ENCODE measurements at regions not wholly inside any gene's neighbourhood (a gene's known extent, or its start where the extent isn't known, plus 50 kb on each side); places are given as distances from the start of the nearest gene placed in this dataset.
"Not testable (repeated sequence)": the region's sequence is repeated elsewhere in the genome, so short reads cannot be mapped to it uniquely, and the experiment has no call there.

DNA sequence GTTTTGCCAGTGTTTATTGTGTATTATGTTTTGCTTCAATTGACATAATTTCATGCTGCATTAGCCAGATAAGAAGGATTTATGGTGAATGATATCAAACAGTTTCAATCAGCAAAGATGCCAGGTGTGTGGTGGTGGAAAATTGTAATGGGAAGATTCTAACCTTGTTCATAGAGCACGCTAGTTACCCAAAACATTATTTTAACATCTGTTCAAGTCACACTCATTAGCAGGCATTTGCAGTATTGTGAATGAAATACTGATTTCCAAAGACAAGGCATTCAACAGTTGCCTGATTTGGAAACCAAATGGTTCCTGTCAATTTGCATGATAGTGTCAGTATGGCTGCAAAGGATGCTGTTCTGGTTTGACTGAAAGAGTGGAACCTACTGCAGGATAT is 129.7 kb downstream of the EPC1 start:
- no peak for DNase-seq (ENCODE audit: low read depth)

DNA sequence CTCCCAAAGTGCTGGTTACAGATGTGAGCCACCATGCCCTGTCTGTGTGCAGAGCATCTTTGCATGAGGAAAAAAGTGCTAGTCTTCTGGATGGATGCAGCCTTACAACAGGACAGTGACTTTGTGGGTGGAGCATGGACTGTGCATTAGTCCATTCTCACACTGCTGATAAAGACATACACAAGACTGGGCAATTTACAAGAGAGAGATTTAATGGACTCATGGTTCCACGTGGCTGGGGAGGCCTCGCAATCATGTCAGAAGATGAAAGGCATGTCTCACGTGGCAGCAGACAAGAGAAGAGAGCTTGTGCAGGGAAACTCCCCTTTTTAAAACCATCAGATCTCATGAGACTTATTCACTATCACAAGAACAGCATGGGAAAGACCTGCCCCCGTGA is 133.1 kb downstream of the EPC1 start:
- not testable (repeated sequence) for DNase-seq (ENCODE audit: low read depth)

GRCh38 chr10:32211046-32211363 is 136.0 kb downstream of the EPC1 start:
- DNase-seq (ENCODE audit: low read depth) = no peak

GRCh38 chr10:32210306-32211045 is 136.5 kb downstream of the EPC1 start:
- no peak for DNase-seq (ENCODE audit: low read depth)

GRCh38 chr10:32208005-32208404 is 139.0 kb downstream of the EPC1 start:
- not testable (repeated sequence) for DNase-seq (ENCODE audit: low read depth)

GRCh38 chr10:32207544-32207943 is 139.4 kb downstream of the EPC1 start:
- DNase-seq (ENCODE audit: low read depth) = no peak

GRCh38 chr10:32205670-32206069 is 141.3 kb downstream of the EPC1 start:
- DNase-seq (ENCODE audit: low read depth) = no peak

GRCh38 chr10:32204606-32205005 is 142.4 kb downstream of the EPC1 start:
- DNase-seq (ENCODE audit: low read depth) = no peak

GRCh38 chr10:32199714-32200394 is 143.6 kb upstream of the KIF5B start:
- DNase-seq (ENCODE audit: low read depth) = no peak

- no peak for DNase-seq (ENCODE audit: low read depth)
Observed at GRCh38 chr10:32197423-32197822, 141.2 kb upstream of the KIF5B start.

DNA sequence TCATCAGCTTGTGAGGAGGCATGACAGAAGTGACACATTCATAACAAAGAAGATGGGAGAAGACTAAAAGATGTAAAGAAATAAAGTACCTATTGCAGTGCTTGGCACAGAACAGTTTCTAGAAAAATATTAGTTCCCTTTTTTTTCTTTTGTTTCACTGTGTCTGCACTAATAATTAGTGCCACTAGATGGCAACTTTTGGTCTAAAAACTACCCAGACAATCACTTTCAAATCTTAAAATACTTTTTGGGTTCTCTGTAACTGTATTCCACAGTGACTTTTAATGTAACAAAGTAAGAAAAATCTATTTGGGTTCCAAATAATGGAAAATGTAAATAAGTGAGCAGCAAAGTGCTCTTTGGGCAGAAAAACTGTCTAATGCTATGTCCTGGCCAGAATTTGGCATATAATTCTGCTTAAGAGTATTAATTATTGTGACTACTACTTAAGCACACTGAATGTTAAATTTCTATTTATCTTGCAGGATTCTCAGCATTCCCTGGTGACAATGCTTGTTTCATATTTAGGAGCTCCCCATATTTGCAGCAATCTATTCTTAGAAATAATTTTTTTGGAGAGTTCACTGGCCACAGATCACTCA is 134.8 kb upstream of the KIF5B start:
- DNase-seq (ENCODE audit: low read depth) = no peak

GRCh38 chr10:32189400-32190084 is 133.3 kb upstream of the KIF5B start:
- DNase-seq (ENCODE audit: low read depth) = no peak

DNA sequence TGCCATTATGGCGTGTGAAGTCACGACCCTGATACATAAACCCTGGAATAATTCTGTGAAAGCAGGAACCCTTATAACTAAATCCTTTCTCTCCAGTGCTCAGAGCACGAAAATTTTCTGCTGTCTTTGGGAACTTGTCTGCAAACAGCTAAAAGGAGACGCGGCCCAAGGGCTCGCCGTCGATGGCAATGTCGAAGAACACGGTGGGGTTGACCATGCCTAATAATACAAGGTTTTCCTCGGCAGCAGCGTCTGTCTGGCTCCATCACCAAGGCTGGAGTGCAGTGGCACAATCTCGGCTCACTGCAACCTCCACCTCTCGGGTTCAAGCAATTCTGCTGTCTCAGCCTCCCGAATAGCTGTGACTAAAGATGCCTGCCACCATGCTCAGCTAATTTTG is 132.4 kb upstream of the KIF5B start:
- not testable (repeated sequence) for DNase-seq (ENCODE audit: low read depth)

- no peak for DNase-seq (ENCODE audit: low read depth)
Observed at GRCh38 chr10:32187686-32188085, 131.5 kb upstream of the KIF5B start.

GRCh38 chr10:32183652-32184051 is 127.4 kb upstream of the KIF5B start:
- not testable (repeated sequence) for DNase-seq (ENCODE audit: low read depth)

DNA sequence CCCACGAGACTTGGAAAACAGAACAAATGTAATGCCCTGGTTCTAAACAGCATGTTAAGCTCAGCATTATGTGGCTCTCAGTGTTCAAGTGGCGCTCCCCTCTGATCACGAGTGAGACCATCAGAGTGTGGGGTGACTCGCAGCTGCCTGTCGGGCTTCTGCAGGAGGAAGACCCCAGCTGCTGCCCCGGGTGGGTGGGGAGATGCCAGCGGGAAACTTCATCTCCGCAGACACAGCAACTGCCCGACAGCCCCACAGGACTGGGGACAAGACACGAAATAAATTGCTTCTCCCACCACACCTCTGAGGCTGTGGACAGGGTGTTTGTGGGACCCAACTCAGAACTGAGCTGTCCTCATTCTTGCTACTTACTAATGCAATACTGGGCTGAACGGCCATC is 126.3 kb upstream of the KIF5B start:
- no peak for DNase-seq (ENCODE audit: low read depth)

GRCh38 chr10:32180390-32181280 is 124.4 kb upstream of the KIF5B start:
- DNase-seq (ENCODE audit: low read depth) = no peak

DNA sequence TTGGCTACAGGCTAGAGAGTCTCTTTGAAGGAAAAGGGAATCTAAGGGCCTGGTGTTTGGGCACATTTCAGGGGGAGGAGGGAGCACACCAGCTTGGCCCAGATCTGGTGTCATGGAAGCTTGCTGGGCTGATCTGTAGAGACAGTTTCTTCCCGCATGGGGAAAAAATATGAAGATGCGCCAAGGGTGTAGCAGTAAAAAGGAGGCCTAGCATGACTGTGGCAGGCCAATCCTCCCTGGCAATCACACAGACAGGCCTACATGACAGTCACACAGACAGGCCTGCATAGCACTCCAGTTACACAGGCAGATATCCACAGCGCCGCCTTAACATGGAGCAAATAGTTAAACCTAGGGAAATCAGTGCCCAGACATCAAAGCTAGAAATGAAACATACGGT is 123.6 kb upstream of the KIF5B start:
- no peak for DNase-seq (ENCODE audit: low read depth)

GRCh38 chr10:32177594-32177993 is 121.4 kb upstream of the KIF5B start:
- not testable (repeated sequence) for DNase-seq (ENCODE audit: low read depth)

DNA sequence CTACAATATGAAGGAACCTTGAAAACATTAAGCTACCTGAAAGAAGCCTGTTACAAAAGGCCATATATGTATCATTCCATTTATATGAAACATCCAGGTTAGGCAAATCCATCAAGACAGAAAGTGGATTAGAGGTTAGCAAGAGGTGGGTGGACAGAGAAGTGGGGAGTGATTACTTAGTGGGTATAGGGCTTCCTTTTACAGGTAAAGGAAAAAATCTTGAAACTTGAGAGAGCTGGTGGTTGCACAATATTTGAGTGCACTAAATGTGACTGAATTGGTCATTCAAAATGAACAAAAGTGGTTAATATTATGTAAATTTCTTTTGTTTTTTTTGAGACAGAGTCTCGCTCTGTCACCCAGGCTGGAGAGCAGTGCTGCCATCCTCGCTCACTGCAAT is 119.4 kb upstream of the KIF5B start:
- no peak for DNase-seq (ENCODE audit: low read depth)

- DNase-seq (ENCODE audit: low read depth) = no peak
Observed at GRCh38 chr10:32174349-32174893, 118.2 kb upstream of the KIF5B start.

DNA sequence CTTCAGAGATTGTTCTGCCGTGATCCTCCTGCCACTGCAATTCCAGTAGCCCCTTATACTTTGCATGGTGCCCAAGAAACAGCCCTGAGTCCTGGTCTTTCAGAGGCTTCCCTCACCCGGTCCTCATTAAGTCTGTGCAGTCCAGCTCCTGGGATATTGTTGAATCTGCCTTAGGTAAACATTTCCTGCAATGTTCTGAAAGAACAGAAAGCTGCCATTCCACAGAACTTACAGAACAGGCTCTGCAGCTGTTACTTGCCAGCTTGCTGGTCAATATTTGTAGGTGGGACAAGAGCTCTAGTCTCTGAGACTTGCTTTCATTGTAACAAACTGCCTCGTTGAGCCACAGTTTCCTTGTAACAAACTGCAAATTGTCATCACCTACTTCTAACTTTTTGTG is 115.0 kb upstream of the KIF5B start:
- DNase-seq (ENCODE audit: low read depth) = no peak
